Neural progenitor cell (in vitro differentiated cells): ENCODE measurements at regions not wholly inside any gene's neighbourhood (a gene's known extent, or its start where the extent isn't known, plus 50 kb on each side); places are given as distances from the start of the nearest gene placed in this dataset.

Experiments
- DNase-seq: peaks from one replicate; pipeline ENCODE4 v3.0.0-alpha.2; 2016; ENCODE audit warnings: low spot score
- H2AFZ ChIP-seq: fragments of 200-600 bp; sonication (generic); replicated peaks from 2 replicates; pipeline ENCODE4 v1.6.1; 2016; ENCODE audit warnings: antibody characterized with exemption
- H3F3A ChIP-seq: fragments of 200-600 bp; sonication (generic); 2 replicates; pipeline ENCODE4 v1.6.1; 2016; ENCODE audit warnings: antibody characterized with exemption, low read depth
- H3K27ac ChIP-seq: fragments of 200-600 bp; sonication (generic); 2 replicates; pipeline ENCODE4 v1.5.1; 2016; ENCODE audit warnings: mild to moderate bottlenecking
- H3K27me3 ChIP-seq: fragments of 200-600 bp; sonication (generic); 2 replicates; pipeline ENCODE4 v1.6.1; 2016; ENCODE audit warnings: mild to moderate bottlenecking, moderate library complexity
- H3K36me3 ChIP-seq: fragments of 200-600 bp; sonication (generic); 2 replicates; pipeline ENCODE4 v1.5.1; 2016
- H3K4me1 ChIP-seq: fragments of 200-600 bp; sonication (generic); 2 replicates; pipeline ENCODE4 v1.6.1; 2016; ENCODE audit warnings: mixed run types
- H3K4me2 ChIP-seq: fragments of 200-600 bp; sonication (generic); 2 replicates; pipeline ENCODE4 v1.6.1; 2016
- H3K4me3 ChIP-seq: fragments of 200-600 bp; sonication (generic); 2 replicates; pipeline ENCODE4 v1.5.1; 2016
- H3K79me2 ChIP-seq: fragments of 200-600 bp; sonication (generic); 2 replicates; pipeline ENCODE4 v1.6.1; 2016; ENCODE audit warnings: low read depth
- H3K9ac ChIP-seq: fragments of 200-600 bp; sonication (generic); 2 replicates; pipeline ENCODE4 v1.6.1; 2016
- H3K9me3 ChIP-seq: fragments of 200-600 bp; sonication (generic); 2 replicates; pipeline ENCODE4 v1.5.1; 2016; ENCODE audit warnings: low read depth
- H4K20me1 ChIP-seq: fragments of 200-600 bp; sonication (generic); 2 replicates; pipeline ENCODE4 v1.6.1; 2016; ENCODE audit warnings: low read depth
- H3K27ac Mint-ChIP-seq: 3 replicates; pipeline ENCODE4 v1.8.0; 2021; ENCODE audit warnings: mixed read lengths
- H3K27me3 Mint-ChIP-seq: 2 replicates; pipeline ENCODE4 v1.8.0; 2022; ENCODE audit warnings: low read depth, mild to moderate bottlenecking, inconsistent platforms, moderate library complexity, mixed read lengths; ENCODE audit not compliant: insufficient read depth
- H3K36me3 Mint-ChIP-seq: 3 replicates; pipeline ENCODE4 v1.8.0; 2021; ENCODE audit warnings: mixed read lengths
- H3K4me1 Mint-ChIP-seq: 3 replicates; pipeline ENCODE4 v1.8.0; 2021; ENCODE audit warnings: mixed read lengths
- H3K4me3 Mint-ChIP-seq: 3 replicates; pipeline ENCODE4 v1.8.0; 2021; ENCODE audit warnings: mild to moderate bottlenecking, moderate library complexity, mixed read lengths
- H3K9me3 Mint-ChIP-seq: 3 replicates; pipeline ENCODE4 v1.8.0; 2020; ENCODE audit warnings: mixed read lengths
- CTCF ChIP-seq: fragments of 200-600 bp; sonication (generic); IDR thresholded peaks from 2 replicates; pipeline ENCODE4 v1.5.1; 2017; ENCODE audit warnings: antibody characterized with exemption, mild to moderate bottlenecking
- EZH2 ChIP-seq: fragments of 200-600 bp; sonication (generic); IDR thresholded peaks from 2 replicates; pipeline ENCODE4 v1.6.1; 2017; ENCODE audit warnings: antibody characterized with exemption, mild to moderate bottlenecking, moderate library complexity
- EZH2phosphoT487 ChIP-seq: fragments of 200-600 bp; sonication (generic); IDR thresholded peaks from 2 replicates; pipeline ENCODE4 v1.6.1; 2017; ENCODE audit warnings: antibody characterized with exemption

- TF ChIP-seq CTCF (no peak), EZH2phosphoT487 (no peak), EZH2 (no peak)
- Histone ChIP-seq H4K20me1 (no peaks in the 10 kb centered on the region), H3K36me3 (no peaks in the 10 kb centered on the region), H3K4me1 (no peaks in the 10 kb centered on the region), H3K9ac (no peak overlapping the region), H3K79me2 (no peaks in the 10 kb centered on the region), H2AFZ (no peak overlapping the region), H3K27me3 (no peaks in the 10 kb centered on the region), H3K4me3 (no peak overlapping the region), H3F3A (no peaks in the 10 kb centered on the region), H3K4me2 (no peak overlapping the region), H3K9me3 (no peaks in the 10 kb centered on the region), H3K27ac (no peak overlapping the region)
- Mint-ChIP-seq H3K4me1 (no peaks in the 10 kb centered on the region), H3K36me3 (no peaks in the 10 kb centered on the region), H3K9me3 (no peaks in the 10 kb centered on the region), H3K27ac (no peak overlapping the region), H3K4me3 (no peak overlapping the region), H3K27me3 (peaks cover 4% of the 10 kb centered on the region)
- no peak for DNase-seq
These were observed 170.3 kb upstream of the SYT10 start for GRCh38 chr12:33609910-33610309.

DNA sequence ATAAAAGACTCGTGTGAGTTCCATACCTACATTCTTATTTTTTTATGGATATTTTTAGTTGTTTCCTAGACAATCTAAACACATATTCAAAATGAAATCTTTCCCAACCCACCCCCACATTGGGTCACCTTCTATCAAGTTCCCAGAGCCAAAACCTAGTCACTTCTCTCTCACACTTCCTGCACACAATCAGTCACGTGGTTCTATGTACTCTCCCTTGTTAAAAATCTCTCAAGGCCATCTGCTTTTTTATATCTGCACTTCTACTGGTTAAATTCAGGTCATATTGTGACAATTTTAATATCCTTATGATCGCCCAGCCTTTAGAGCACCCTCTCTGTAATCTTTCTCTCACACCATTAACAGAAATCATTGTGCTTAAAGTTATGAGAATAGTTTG lies 175.0 kb upstream of the SYT10 start:
- H2AFZ ChIP-seq = no peak overlapping the region

GRCh38 chr12:33617218-33617617 lies 177.6 kb upstream of the SYT10 start:
- no peak overlapping the region for H3K27ac ChIP-seq
- H3K27me3 ChIP-seq = no peaks in the 10 kb centered on the region
- no peaks in the 10 kb centered on the region for H4K20me1 ChIP-seq
- no peak overlapping the region for H3K27ac Mint-ChIP-seq
- TF ChIP-seq CTCF (no peak), EZH2 (no peak), EZH2phosphoT487 (no peak)
- H2AFZ ChIP-seq = no peak overlapping the region
- H3K36me3 ChIP-seq = no peaks in the 10 kb centered on the region
- H3K9me3 ChIP-seq = no peaks in the 10 kb centered on the region
- no peaks in the 10 kb centered on the region for H3K4me1 Mint-ChIP-seq
- no peak overlapping the region for H3K9ac ChIP-seq
- peaks cover 2% of the 10 kb centered on the region for H3K27me3 Mint-ChIP-seq
- no peaks in the 10 kb centered on the region for H3K79me2 ChIP-seq
- no peaks in the 10 kb centered on the region for H3F3A ChIP-seq
- no peaks in the 10 kb centered on the region for H3K36me3 Mint-ChIP-seq
- no peak overlapping the region for H3K4me3 Mint-ChIP-seq
- no peak for DNase-seq
- H3K4me2 ChIP-seq = no peak overlapping the region
- H3K9me3 Mint-ChIP-seq = peaks cover 11% of the 10 kb centered on the region
- no peak overlapping the region for H3K4me3 ChIP-seq
- no peaks in the 10 kb centered on the region for H3K4me1 ChIP-seq

More for the DNA sequence above, 175.0 kb upstream of the SYT10 start:
- Mint-ChIP-seq H3K27me3 (peaks cover 4% of the 10 kb centered on the region), H3K36me3 (no peaks in the 10 kb centered on the region), H3K27ac (no peak overlapping the region), H3K9me3 (peaks cover 10% of the 10 kb centered on the region), H3K4me3 (no peak overlapping the region), H3K4me1 (no peaks in the 10 kb centered on the region)
- TF ChIP-seq EZH2phosphoT487 = no peak
- no peak for TF ChIP-seq CTCF
- no peak for TF ChIP-seq EZH2
- Histone ChIP-seq H3K79me2 (no peaks in the 10 kb centered on the region), H3K27ac (no peak overlapping the region), H3K4me3 (no peak overlapping the region), H3K36me3 (no peaks in the 10 kb centered on the region), H3K9ac (no peak overlapping the region), H3K9me3 (no peaks in the 10 kb centered on the region), H3K27me3 (no peaks in the 10 kb centered on the region), H3K4me1 (no peaks in the 10 kb centered on the region), H3F3A (no peaks in the 10 kb centered on the region), H3K4me2 (no peak overlapping the region), H4K20me1 (no peaks in the 10 kb centered on the region)
- DNase-seq = no peak

- Histone ChIP-seq H4K20me1 (no peaks in the 10 kb centered on the region), H3K9me3 (no peaks in the 10 kb centered on the region), H3K4me1 (no peaks in the 10 kb centered on the region), H3K4me2 (no peak overlapping the region), H3K27me3 (no peaks in the 10 kb centered on the region), H3F3A (no peaks in the 10 kb centered on the region), H3K36me3 (no peaks in the 10 kb centered on the region), H3K4me3 (no peak overlapping the region), H2AFZ (peak overlapping the region; percentile 39), H3K79me2 (no peaks in the 10 kb centered on the region), H3K9ac (no peak overlapping the region), H3K27ac (no peak overlapping the region)
- Mint-ChIP-seq H3K9me3 (no peaks in the 10 kb centered on the region), H3K36me3 (no peaks in the 10 kb centered on the region), H3K27me3 (no peaks in the 10 kb centered on the region), H3K4me3 (no peak overlapping the region), H3K4me1 (no peaks in the 10 kb centered on the region), H3K27ac (no peak overlapping the region)
- no peak for DNase-seq
- TF ChIP-seq EZH2 (no peak), CTCF (peak; percentile 21)
These were observed 188.5 kb upstream of the SYT10 start for GRCh38 chr12:33628087-33628486.
